Chondrocyte (in vitro differentiated cells): ENCODE measurements at regions not wholly inside any gene's neighbourhood (a gene's known extent, or its start where the extent isn't known, plus 50 kb on each side); places are given as distances from the start of the nearest gene placed in this dataset.

Experiments used
- DNase-seq: peaks from one replicate; pipeline ENCODE4 v3.0.0; 2021; ENCODE audit warnings: mixed read lengths, low spot score
- H3K27ac Mint-ChIP-seq: one replicate; pipeline ENCODE4 v1.8.0; 2021; ENCODE audit warnings: mild to moderate bottlenecking, moderate library complexity, mixed read lengths; ENCODE audit not compliant: unreplicated experiment
- H3K27me3 Mint-ChIP-seq: 2 replicates; pipeline ENCODE4 v1.8.0; 2021; ENCODE audit warnings: low read depth, mixed read lengths
- H3K36me3 Mint-ChIP-seq: 2 replicates; pipeline ENCODE4 v1.8.0; 2021; ENCODE audit warnings: low read depth, mixed read lengths
- H3K4me1 Mint-ChIP-seq: 2 replicates; pipeline ENCODE4 v1.8.0; 2021; ENCODE audit warnings: low read depth, mild to moderate bottlenecking, mixed read lengths
- H3K4me3 Mint-ChIP-seq: one replicate; pipeline ENCODE4 v1.8.0; 2021; ENCODE audit warnings: mild to moderate bottlenecking, moderate library complexity, mixed read lengths; ENCODE audit not compliant: unreplicated experiment
- H3K9me3 Mint-ChIP-seq: 2 replicates; pipeline ENCODE4 v1.8.0; 2021; ENCODE audit warnings: low read depth, mixed read lengths
- TF ChIP-seq, protein P1 (sequence below): fragments of 200-600 bp; sonication (generic); IDR thresholded peaks from 2 replicates; pipeline ENCODE4 v1.5.0; 2021; ENCODE audit warnings: antibody characterized with exemption, mild to moderate bottlenecking, moderate library complexity

DNA sequence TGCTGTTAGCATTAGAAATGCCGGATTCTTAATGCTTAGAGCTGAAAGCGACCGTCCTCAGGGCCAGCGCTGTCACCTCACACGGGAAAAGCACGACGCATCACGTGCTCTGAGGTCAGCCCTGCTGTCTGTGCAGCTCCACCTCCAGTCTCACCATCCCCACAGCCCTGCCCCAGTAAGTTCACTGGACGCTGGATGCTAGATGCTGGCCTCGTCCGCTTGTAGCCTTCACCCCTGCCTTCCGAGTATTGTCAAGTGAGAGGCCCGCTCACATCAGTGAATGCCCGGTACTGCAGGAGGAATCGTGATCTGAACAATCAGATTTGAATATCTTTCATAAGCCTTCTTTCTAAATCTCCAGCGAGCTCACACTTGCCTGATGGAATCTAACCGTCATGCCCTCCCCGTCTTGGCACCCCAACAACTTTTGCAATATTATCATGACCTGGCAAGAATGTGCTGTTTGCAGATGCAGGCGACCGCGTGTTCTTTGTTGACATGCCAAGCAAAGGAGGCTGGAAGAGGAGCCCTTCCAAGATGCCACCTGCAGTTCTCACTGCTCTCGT lies 64.9 kb downstream of the DLL1 start:
- H3K4me1 Mint-ChIP-seq = peaks cover 10% of the 10 kb centered on the region
- no peak overlapping the region for H3K4me3 Mint-ChIP-seq
- TF ChIP-seq, protein P1, sequence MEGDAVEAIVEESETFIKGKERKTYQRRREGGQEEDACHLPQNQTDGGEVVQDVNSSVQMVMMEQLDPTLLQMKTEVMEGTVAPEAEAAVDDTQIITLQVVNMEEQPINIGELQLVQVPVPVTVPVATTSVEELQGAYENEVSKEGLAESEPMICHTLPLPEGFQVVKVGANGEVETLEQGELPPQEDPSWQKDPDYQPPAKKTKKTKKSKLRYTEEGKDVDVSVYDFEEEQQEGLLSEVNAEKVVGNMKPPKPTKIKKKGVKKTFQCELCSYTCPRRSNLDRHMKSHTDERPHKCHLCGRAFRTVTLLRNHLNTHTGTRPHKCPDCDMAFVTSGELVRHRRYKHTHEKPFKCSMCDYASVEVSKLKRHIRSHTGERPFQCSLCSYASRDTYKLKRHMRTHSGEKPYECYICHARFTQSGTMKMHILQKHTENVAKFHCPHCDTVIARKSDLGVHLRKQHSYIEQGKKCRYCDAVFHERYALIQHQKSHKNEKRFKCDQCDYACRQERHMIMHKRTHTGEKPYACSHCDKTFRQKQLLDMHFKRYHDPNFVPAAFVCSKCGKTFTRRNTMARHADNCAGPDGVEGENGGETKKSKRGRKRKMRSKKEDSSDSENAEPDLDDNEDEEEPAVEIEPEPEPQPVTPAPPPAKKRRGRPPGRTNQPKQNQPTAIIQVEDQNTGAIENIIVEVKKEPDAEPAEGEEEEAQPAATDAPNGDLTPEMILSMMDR = no peak
- H3K27me3 Mint-ChIP-seq = peaks cover 17% of the 10 kb centered on the region
- no peaks in the 10 kb centered on the region for H3K36me3 Mint-ChIP-seq
- H3K27ac Mint-ChIP-seq = no peak overlapping the region
- no peak for DNase-seq
- no peaks in the 10 kb centered on the region for H3K9me3 Mint-ChIP-seq

GRCh38 chr6:170224694-170225660 lies 65.9 kb downstream of the DLL1 start:
- Mint-ChIP-seq H3K27ac (no peak overlapping the region), H3K4me1 (peaks cover 10% of the 10 kb centered on the region), H3K36me3 (no peaks in the 10 kb centered on the region), H3K9me3 (no peaks in the 10 kb centered on the region), H3K4me3 (no peak overlapping the region), H3K27me3 (peaks cover 14% of the 10 kb centered on the region)
- TF ChIP-seq, protein P1 = no peak
- no peak for DNase-seq

GRCh38 chr6:170223718-170224693 lies 66.9 kb downstream of the DLL1 start:
- H3K9me3 Mint-ChIP-seq = no peaks in the 10 kb centered on the region

GRCh38 chr6:170222498-170223471 lies 68.1 kb downstream of the DLL1 start:
- Mint-ChIP-seq H3K27ac (no peak overlapping the region), H3K4me1 (peaks cover 10% of the 10 kb centered on the region)

More at GRCh38 chr6:170223718-170224693, 66.9 kb downstream of the DLL1 start:
- Mint-ChIP-seq H3K27me3 (peaks cover 14% of the 10 kb centered on the region), H3K4me1 (peaks cover 10% of the 10 kb centered on the region), H3K36me3 (no peaks in the 10 kb centered on the region), H3K4me3 (no peak overlapping the region), H3K27ac (no peak overlapping the region)
- TF ChIP-seq, protein P1 = no peak
- no peak for DNase-seq

More at GRCh38 chr6:170222498-170223471, 68.1 kb downstream of the DLL1 start:
- Mint-ChIP-seq H3K9me3 (no peaks in the 10 kb centered on the region), H3K27me3 (peaks cover 8% of the 10 kb centered on the region), H3K4me3 (no peak overlapping the region), H3K36me3 (no peaks in the 10 kb centered on the region)
- TF ChIP-seq, protein P1 = no peak
- DNase-seq = no peak
